GM19193 (cell line): ENCODE measurements at regions not wholly inside any gene's neighbourhood (a gene's known extent, or its start where the extent isn't known, plus 50 kb on each side); places are given as distances from the start of the nearest gene placed in this dataset.

Experiments used
- POLR2A ChIP-seq: IDR thresholded peaks from 4 replicates; pipeline ENCODE4 v1.6.1; 2011; ENCODE audit not compliant: insufficient read depth, insufficient read length; ENCODE audit errors: extremely low read depth

- TF ChIP-seq POLR2A = peak; percentile 62
Measured at GRCh38 chr2:64932371-64933216, 56.6 kb upstream of the SLC1A4 start.

GRCh38 chr2:64934530-64934929 is 54.7 kb upstream of the SLC1A4 start:
- TF ChIP-seq POLR2A = no peak

DNA sequence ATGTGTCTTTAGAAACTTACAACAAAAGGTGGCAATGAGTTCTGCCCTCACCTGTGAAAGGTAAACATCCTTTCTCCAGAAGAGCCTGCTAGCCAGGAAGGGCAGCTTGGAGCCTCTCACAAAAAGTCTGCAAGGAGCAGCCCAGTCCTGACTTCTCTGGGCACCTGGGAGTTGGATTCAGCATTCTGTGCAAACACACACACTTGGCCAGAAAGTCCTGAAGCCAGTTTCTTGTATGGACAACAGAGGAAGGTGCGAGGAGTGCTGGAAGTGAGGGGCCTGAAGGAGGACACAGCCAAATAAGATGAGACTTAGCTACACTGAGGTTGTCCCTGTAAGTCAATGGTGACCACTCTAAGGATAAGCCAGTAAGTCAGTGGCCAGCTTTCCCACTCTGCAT is 52.4 kb upstream of the SLC1A4 start:
- TF ChIP-seq POLR2A = no peak

- peak; percentile 41 for TF ChIP-seq POLR2A
Measured at GRCh38 chr2:64937687-64938491, 51.3 kb upstream of the SLC1A4 start.

GRCh38 chr2:64938607-64939285 is 50.5 kb upstream of the SLC1A4 start:
- TF ChIP-seq POLR2A = no peak

DNA sequence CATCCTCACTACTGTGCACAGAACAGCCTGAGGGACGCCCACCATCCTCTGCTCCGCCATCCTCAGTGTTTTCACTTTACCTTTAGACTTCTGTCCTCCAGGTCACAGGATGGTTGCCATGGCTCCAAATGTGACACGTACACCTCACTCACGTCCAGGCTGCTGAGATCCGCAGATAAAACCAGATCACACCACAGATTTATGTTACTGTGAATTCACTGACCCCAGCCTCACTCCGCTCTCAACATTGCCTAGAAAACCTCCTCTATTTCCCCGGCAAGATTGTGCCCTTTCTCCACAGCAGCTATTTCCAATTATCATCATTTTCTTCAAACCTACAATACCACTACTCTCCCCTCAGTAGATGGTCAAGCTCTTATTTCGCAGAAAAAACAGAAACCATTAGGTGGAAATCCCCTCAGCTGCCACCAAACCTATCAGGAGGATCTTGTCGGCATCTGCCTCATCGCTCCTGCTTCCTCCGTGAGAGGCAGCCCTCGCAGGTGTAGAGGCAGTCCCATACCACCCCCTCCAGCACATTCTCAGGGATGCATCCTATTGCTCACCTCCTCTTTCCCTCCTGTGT is 49.8 kb upstream of the SLC1A4 start:
- TF ChIP-seq POLR2A = peak; percentile 59
